ENCODE measurements at regions not wholly inside any gene's neighbourhood (a gene's known extent, or its start where the extent isn't known, plus 50 kb on each side); places are given as distances from the start of the nearest gene placed in this dataset.

DNA sequence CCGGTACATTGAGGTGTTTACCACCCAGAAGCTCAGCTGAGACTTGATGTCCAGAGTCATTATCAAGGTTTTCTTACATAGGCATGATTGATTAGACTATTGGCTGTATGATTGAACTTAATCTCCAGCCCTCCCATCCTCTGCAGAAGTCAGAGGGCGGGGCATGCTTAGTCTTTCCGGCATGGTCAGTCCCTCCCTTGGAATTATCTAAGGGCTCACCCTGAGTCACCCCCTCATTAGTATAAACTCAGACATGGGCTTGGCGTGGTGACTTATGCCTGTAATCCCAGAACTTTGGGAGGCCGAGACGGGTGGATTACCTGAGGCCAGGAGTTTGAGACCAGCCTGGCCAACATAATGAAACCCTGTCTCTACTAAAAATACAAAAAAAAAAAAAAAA is 243.9 kb downstream of the VAPA start:
- TF ChIP-seq, protein P1, sequence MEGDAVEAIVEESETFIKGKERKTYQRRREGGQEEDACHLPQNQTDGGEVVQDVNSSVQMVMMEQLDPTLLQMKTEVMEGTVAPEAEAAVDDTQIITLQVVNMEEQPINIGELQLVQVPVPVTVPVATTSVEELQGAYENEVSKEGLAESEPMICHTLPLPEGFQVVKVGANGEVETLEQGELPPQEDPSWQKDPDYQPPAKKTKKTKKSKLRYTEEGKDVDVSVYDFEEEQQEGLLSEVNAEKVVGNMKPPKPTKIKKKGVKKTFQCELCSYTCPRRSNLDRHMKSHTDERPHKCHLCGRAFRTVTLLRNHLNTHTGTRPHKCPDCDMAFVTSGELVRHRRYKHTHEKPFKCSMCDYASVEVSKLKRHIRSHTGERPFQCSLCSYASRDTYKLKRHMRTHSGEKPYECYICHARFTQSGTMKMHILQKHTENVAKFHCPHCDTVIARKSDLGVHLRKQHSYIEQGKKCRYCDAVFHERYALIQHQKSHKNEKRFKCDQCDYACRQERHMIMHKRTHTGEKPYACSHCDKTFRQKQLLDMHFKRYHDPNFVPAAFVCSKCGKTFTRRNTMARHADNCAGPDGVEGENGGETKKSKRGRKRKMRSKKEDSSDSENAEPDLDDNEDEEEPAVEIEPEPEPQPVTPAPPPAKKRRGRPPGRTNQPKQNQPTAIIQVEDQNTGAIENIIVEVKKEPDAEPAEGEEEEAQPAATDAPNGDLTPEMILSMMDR (IDR thresholded peaks at IDR 0.05) = no peak
- H3K4me3 ChIP-seq = no peak overlapping the region
- no peaks in the 10 kb centered on the region for H3K36me3 ChIP-seq
- no peaks in the 10 kb centered on the region for H3K27me3 ChIP-seq
- H3K9me3 ChIP-seq = peaks cover 0 to 6% of the 10 kb centered on the region in 2 donors
- DNase-seq (ENCODE audit: low spot score) = no peak
- H3K27ac ChIP-seq = no peak overlapping the region
- no peaks in the 10 kb centered on the region for H3K4me1 ChIP-seq

DNA sequence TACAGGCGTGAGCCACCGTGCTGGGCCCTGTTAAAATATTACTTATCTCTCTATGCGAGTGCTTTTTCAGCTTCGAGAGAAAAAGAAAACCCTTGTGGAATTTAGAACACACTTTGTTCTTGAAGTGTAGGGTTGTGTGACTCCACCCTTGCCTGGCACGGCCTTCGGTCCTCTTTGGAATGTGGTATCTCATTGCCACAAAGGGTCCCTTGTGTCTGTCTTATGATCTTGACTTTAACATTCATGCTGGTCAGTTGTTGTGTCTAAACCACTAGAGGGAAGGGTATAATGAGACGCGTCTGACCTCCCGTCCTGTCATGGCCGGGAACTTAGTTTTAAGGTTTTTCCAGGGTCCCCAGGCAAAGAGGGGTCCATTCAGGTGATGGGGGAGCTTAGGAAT is 246.4 kb downstream of the VAPA start:
- H3K27me3 ChIP-seq = no peaks in the 10 kb centered on the region
- H3K9me3 ChIP-seq = peaks cover 0 to 6% of the 10 kb centered on the region in 2 donors
- H3K27ac ChIP-seq = no peak overlapping the region
- DNase-seq (ENCODE audit: low spot score) = no peak
- H3K36me3 ChIP-seq = no peaks in the 10 kb centered on the region
- H3K4me3 ChIP-seq = no peak overlapping the region
- H3K4me1 ChIP-seq = no peaks in the 10 kb centered on the region
- TF ChIP-seq, protein P1 (IDR thresholded peaks at IDR 0.05) = no peak

DNA sequence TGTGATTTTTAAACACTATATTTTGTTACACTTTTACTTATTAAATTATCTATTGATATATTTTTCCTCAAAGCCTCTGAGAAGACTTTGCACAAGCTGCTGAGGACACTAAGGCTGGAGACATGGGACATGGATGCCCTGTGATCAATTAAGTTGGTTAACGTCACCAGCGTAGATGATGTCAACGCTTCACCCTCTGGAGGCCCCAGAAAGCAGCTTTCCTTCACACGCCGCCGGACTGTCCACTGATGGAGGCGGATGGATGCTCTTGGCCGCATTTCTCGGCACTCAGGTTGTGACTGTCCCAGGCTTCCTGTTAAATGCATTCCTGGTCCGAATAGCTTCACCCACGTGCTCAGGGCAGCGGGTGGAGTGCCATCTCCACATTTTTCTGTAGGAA is 247.5 kb downstream of the VAPA start:
- peaks cover 0 to 3% of the 10 kb centered on the region in 2 donors for H3K9me3 ChIP-seq
- no peak overlapping the region for H3K4me3 ChIP-seq
- no peak overlapping the region for H3K27ac ChIP-seq
- TF ChIP-seq, protein P1 (IDR thresholded peaks at IDR 0.05) = no peak
- no peaks in the 10 kb centered on the region for H3K4me1 ChIP-seq
- no peak for DNase-seq (ENCODE audit: low spot score)
- no peaks in the 10 kb centered on the region for H3K36me3 ChIP-seq
- H3K27me3 ChIP-seq = no peaks in the 10 kb centered on the region

DNA sequence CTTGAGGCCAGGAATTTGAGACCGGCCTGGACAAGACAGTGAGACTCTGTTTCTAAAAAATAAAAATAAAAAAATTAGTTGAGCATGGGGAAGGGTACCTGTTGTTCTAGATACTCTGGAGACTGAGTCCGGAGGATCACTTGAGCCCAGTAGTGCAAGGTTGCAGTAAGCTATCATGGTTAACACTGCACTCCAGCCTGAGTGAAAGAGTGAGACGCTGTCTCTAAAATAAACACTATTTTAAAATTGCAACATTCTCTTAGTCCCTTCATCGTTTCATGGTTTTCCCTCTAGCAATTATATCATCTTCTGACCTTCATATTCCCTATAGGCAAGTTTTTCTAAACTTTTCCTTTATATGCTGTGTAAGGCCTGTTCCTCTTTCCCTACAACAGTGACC is 248.5 kb downstream of the VAPA start:
- no peak overlapping the region for H3K4me3 ChIP-seq
- no peak overlapping the region for H3K27ac ChIP-seq
- H3K27me3 ChIP-seq = no peaks in the 10 kb centered on the region
- TF ChIP-seq, protein P1 (IDR thresholded peaks at IDR 0.05) = no peak
- no peaks in the 10 kb centered on the region for H3K4me1 ChIP-seq
- H3K36me3 ChIP-seq = no peaks in the 10 kb centered on the region
- DNase-seq (ENCODE audit: low spot score) = no peak
- no peaks in the 10 kb centered on the region for H3K9me3 ChIP-seq

DNA sequence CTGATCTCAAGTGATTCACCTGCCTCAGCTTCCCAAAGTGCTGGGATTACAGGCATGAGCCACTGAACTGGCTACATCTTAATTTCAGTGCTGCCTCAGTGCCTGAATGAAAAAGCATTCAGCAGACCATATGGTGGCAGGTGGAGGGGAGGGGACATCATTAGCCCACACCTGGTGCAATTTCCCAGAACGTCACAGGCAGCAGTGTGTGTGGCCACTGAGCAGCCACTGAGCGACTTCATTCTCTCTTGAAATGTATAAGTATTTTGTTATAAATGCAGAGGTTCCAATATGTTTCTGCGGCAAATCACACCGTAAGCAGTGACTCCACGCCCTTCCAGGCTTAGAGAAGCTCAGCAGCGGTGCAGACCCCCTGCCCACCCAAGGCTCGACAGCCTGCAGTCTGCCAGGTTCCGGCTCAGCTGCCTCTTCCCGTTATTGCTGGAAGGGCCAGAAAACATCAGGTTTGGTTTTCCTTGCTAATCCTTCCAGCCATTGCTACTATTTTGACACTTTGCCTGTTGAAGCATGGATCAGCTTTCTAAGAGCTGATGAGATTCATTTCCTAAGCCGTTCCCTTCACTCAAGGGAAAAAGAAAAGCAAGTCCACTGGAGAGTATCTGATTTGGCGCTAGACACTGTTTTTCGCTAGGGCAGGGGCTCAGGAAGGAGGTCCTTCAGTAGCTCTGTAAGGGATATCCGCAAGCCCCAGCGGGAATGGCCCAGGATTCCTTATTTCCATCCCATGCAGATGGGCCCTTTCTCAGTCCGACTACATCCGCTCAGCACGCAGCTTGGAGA is 250.7 kb downstream of the VAPA start:
- DNase-seq (ENCODE audit: low spot score) = no peak
- no peaks in the 10 kb centered on the region for H3K36me3 ChIP-seq
- H3K4me3 ChIP-seq = no peak overlapping the region
- no peaks in the 10 kb centered on the region for H3K4me1 ChIP-seq
- H3K27ac ChIP-seq = no peak overlapping the region
- TF ChIP-seq, protein P1 (IDR thresholded peaks at IDR 0.05) = no peak
- no peaks in the 10 kb centered on the region for H3K9me3 ChIP-seq
- H3K27me3 ChIP-seq = no peaks in the 10 kb centered on the region
